Central memory CD8-positive, alpha-beta T cell (primary cell): ENCODE measurements at regions not wholly inside any gene's neighbourhood (a gene's known extent, or its start where the extent isn't known, plus 50 kb on each side); places are given as distances from the start of the nearest gene placed in this dataset.

Experiments
- ATAC-seq: fragments of 150-1000 bp; cut with Tn5 transposase; replicated peaks from 2 replicates; pipeline ENCODE4 v1.10.0; 2022; ENCODE audit warnings: mild to moderate bottlenecking, moderate FRiP score, moderate number of reproducible peaks; ENCODE audit not compliant: poor library complexity, severe bottlenecking; ENCODE audit errors: extremely low read depth
- DNase-seq, 2 donors: peaks; one replicate each; pipeline ENCODE4 v3.0.0; 2021; ENCODE audit warnings: low spot score in 2 of 2
- H3K27ac Mint-ChIP-seq: one replicate; pipeline ENCODE4 v1.8.0; 2022; ENCODE audit warnings: low read depth, mild to moderate bottlenecking, moderate library complexity, mixed read lengths
- H3K27me3 Mint-ChIP-seq: one replicate; pipeline ENCODE4 v1.8.0; 2022; ENCODE audit warnings: mixed read lengths
- H3K36me3 Mint-ChIP-seq: one replicate; pipeline ENCODE4 v1.8.0; 2022; ENCODE audit warnings: mild to moderate bottlenecking, moderate library complexity, mixed read lengths; ENCODE audit not compliant: insufficient read depth
- H3K4me1 Mint-ChIP-seq: one replicate; pipeline ENCODE4 v1.8.0; 2022; ENCODE audit warnings: mixed read lengths
- H3K4me3 Mint-ChIP-seq: one replicate; pipeline ENCODE4 v1.8.0; 2022; ENCODE audit warnings: mild to moderate bottlenecking, moderate library complexity, mixed read lengths
- H3K9me3 Mint-ChIP-seq: one replicate; pipeline ENCODE4 v1.8.0; 2022; ENCODE audit warnings: mixed read lengths

DNA sequence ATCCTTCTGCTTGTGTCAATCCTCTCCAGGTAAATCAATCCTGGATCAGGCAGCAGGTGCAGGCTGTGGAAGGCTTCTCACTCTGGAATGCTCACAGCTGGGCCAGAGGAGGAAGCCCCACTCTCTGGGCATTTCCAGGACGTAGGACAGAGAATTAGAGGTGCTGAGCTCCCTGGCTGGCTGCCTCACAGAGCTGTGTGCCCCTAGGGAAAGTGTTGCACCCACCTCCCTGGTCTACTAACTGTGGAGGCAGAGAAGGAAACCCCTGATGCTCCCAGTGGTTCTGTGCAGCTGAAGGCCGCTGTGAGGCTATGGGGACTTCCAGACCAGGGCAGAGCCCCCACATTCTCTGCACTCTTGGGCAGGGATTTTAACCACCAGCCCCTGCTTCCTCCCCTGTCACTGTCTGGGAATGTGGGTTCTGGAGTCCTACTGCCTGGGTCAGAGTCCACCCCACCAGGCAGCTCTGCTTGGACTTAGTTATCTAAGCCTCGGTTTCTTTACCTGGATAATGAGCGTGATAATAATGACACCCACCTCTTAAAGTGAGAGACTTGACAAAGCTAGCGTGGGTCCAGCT lies 73.5 kb upstream of the EEPD1 start:
- Mint-ChIP-seq H3K4me3 (no peak overlapping the region), H3K27ac (no peak overlapping the region), H3K27me3 (peaks cover 26% of the 10 kb centered on the region), H3K9me3 (no peaks in the 10 kb centered on the region), H3K4me1 (no peaks in the 10 kb centered on the region), H3K36me3 (no peaks in the 10 kb centered on the region)
- ATAC-seq = no peak
- no peak for DNase-seq

DNA sequence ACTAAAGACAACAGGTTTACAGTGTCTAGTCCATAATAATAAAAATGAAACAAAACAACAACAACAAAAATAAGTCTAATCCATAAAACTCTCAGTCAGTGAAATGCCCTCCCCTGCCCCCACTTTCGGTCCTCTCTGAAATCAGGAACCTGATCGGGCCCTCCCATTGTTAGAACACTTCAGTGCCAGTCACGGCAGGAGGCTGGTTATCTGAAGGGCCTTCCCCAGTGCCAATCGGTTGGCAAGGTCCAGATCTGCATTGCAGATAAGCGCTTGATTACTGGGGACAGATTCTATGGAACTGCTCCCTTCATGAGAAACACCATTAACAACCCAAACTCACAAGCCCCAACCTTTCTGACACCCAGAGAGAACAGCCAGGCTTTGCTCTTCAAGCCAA lies 72.2 kb upstream of the EEPD1 start:
- Mint-ChIP-seq H3K27ac (no peak overlapping the region), H3K4me1 (no peaks in the 10 kb centered on the region), H3K27me3 (peaks cover 18% of the 10 kb centered on the region), H3K4me3 (no peak overlapping the region), H3K36me3 (no peaks in the 10 kb centered on the region), H3K9me3 (no peaks in the 10 kb centered on the region)
- ATAC-seq (no peak), DNase-seq (no peak)

DNA sequence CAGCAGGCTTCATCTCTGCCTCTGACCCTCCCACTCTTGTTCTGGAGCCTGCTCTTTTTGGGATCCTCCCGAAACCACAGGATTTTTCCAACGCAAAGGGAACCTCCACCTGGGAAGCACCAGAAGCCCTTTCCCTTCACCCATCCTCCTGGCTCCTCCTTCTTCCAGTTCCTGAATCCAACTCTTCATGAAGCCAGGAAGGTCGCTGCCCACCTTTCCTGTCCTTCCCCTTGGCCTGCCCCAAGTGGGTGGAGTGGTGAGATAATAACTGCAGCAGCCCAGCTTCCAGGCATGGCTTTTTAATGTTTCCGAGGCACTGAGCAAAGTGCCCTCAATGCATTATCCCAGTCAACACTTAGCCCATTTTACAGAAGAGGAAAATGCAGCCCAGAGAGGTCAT lies 70.8 kb upstream of the EEPD1 start:
- no peaks in the 10 kb centered on the region for H3K9me3 Mint-ChIP-seq
- H3K4me1 Mint-ChIP-seq = no peaks in the 10 kb centered on the region
- H3K4me3 Mint-ChIP-seq = no peak overlapping the region
- no peak for ATAC-seq
- no peak for DNase-seq
- no peaks in the 10 kb centered on the region for H3K36me3 Mint-ChIP-seq
- H3K27me3 Mint-ChIP-seq = peaks cover 18% of the 10 kb centered on the region
- no peak overlapping the region for H3K27ac Mint-ChIP-seq

DNA sequence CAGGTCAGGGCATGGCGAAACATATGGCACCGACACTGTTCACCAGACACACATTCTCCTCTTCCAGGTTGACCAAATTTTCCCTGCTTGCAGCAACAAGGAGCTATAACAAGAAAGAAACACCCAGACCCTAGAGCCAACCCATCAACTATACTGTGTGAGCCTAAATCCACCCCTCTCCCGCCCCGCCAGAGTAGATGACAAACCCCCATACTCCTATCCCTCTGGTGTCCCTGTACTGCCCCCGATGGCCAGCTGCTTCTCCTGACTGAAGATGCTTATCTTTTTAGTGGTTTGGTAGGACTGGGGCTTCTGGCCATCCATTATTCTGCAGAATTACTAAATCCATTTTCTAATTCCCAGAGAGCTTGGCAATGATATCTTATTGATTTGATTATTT lies 70.1 kb upstream of the EEPD1 start:
- no peak for ATAC-seq
- no peaks in the 10 kb centered on the region for H3K4me1 Mint-ChIP-seq

DNA sequence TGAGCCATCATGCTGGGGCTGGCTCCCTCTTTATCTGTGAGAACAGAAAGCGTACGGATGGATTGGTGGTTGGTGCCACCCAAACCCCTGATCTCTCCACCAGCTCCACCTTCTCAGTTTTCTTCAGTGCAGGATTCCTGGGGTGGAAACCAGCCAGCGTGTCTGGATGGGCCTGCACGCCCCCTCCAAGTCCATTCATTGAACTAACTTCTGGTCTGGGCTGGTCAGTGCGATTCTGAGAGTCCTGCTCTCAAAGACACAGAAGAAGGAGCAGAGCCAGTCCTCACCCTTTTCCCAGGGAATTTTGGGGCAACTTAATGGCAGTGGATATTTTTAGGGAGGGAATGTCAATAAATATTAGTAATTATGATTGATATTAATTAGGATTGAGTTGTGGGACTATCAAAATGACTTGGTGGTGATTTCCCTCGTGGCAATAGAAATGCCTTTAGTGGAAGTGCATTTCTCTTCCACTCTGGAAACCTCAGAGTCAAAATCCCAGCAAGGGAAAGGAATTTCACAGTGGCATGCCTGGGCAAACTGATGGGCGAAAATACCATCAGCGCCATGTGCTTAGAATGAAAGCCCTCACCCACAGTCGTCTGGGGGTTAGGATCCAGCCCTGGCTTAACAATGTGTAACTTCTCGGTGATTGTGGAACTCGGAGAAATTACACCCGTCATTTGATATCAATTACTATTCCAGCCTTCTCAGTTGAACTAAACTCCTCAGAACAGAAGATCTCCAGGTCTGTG lies 69.3 kb upstream of the EEPD1 start:
- Mint-ChIP-seq H3K27me3 (peaks cover 18% of the 10 kb centered on the region), H3K4me1 (no peaks in the 10 kb centered on the region), H3K4me3 (no peak overlapping the region), H3K27ac (no peak overlapping the region), H3K36me3 (no peaks in the 10 kb centered on the region), H3K9me3 (no peaks in the 10 kb centered on the region)
- ATAC-seq (no peak), DNase-seq (no peak)

More for the DNA sequence above, 70.1 kb upstream of the EEPD1 start:
- Mint-ChIP-seq H3K36me3 (no peaks in the 10 kb centered on the region), H3K4me3 (no peak overlapping the region), H3K9me3 (no peaks in the 10 kb centered on the region), H3K27ac (no peak overlapping the region), H3K27me3 (peaks cover 18% of the 10 kb centered on the region)
- DNase-seq = no peak

DNA sequence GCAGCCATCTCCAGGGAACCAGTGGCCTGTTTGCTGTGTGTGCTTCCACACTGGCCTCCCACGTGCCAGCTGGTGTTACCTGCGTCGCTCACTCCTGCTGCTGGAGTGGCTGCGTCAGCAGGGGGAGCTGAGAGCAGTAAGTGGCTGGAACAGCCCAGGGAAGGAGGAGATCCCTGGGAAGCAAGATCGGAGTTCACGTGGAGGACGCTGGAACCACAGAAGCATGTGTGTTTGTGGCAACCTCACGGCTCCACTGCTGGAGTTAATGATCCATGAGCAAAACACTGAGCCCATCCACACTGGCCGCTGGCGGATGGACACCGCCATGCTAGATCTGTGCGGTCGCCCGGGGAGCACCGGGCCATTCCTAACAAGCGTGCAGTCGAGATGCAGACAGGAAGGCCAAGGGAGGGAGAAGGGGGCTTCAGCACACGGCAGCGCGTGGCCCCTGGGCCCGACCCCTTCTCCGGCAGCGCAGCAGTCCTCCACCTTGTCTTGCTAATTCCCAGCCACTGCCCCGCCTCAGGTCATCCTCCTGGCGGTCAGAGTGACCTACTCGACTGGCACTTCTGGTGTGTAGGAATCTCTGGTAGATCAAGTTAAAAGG lies 68.5 kb upstream of the EEPD1 start:
- Mint-ChIP-seq H3K27me3 (peaks cover 18% of the 10 kb centered on the region), H3K4me1 (no peaks in the 10 kb centered on the region), H3K4me3 (no peak overlapping the region), H3K36me3 (no peaks in the 10 kb centered on the region), H3K27ac (no peak overlapping the region), H3K9me3 (no peaks in the 10 kb centered on the region)
- ATAC-seq (no peak), DNase-seq (no peak)

DNA sequence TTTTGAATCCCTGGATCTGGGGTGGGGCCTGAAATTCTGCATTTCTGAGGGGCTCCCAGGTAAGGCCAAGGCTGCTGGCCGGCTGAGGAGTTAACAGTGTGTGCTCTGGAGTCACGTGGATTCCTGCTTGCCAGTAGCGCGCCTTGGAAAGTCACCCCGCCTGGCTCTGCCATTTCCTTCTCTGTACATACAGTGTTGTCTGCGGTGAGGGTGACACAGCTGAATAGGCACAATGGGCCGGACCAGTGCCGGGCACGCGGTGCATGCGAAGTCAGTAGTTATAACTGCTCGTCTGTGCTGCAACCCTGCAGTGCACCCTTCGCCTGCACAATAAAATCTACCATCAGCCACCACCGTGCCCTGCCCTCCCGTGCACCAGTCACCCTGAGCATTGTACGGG lies 68.0 kb upstream of the EEPD1 start:
- H3K4me1 Mint-ChIP-seq = no peaks in the 10 kb centered on the region
- no peaks in the 10 kb centered on the region for H3K9me3 Mint-ChIP-seq
- no peak overlapping the region for H3K27ac Mint-ChIP-seq
- no peak for ATAC-seq
- H3K36me3 Mint-ChIP-seq = no peaks in the 10 kb centered on the region
- DNase-seq = no peak
- peaks cover 18% of the 10 kb centered on the region for H3K27me3 Mint-ChIP-seq
- no peak overlapping the region for H3K4me3 Mint-ChIP-seq

DNA sequence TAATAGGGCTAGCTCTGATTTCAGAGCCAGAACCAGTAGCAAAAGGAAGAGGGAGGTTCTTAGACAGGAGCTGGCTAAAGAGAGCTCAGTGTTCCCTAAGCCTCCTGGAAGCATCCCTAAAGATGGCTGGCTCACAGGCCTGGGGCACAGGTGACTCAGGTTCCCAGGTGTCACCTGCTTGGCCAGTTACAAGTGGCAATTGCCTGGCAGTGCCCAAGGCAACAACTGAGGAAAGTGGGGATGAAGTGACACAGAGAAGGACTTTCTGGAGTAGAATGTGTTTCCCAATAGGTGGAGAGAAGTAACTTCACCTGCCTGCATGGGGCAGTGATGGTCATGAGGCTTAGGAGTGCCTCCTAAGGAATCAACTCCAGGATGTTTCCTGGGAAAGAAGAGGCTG lies 66.5 kb upstream of the EEPD1 start:
- no peak overlapping the region for H3K27ac Mint-ChIP-seq
- DNase-seq = no peak
- no peak overlapping the region for H3K4me3 Mint-ChIP-seq
- H3K4me1 Mint-ChIP-seq = no peaks in the 10 kb centered on the region
- no peak for ATAC-seq
- H3K36me3 Mint-ChIP-seq = peaks cover 3% of the 10 kb centered on the region
- H3K27me3 Mint-ChIP-seq = peaks cover 18% of the 10 kb centered on the region
- H3K9me3 Mint-ChIP-seq = no peaks in the 10 kb centered on the region

DNA sequence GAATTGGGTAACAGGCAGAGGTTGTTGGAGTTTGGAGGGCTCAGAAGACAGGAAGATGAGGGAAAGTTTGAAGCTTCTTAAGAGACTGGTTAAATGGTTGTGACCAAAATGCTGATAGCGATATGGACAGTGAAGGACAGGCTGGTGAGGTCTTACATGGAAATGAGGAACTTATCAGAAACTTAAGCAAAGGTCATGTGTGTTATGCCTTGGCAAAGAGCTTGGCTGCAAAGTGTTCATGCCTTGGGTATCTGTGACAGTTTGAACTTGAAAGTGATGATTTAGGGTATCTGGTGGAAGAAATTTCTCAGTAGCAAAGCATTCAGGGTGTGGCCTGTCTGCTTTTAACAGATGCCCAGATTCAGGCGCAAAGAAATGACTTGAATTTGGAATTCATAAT lies 64.5 kb upstream of the EEPD1 start:
- Mint-ChIP-seq H3K9me3 (no peaks in the 10 kb centered on the region), H3K36me3 (peaks cover 3% of the 10 kb centered on the region), H3K4me3 (no peak overlapping the region), H3K27me3 (no peaks in the 10 kb centered on the region), H3K27ac (no peak overlapping the region), H3K4me1 (no peaks in the 10 kb centered on the region)
- DNase-seq (no peak), ATAC-seq (no peak)

DNA sequence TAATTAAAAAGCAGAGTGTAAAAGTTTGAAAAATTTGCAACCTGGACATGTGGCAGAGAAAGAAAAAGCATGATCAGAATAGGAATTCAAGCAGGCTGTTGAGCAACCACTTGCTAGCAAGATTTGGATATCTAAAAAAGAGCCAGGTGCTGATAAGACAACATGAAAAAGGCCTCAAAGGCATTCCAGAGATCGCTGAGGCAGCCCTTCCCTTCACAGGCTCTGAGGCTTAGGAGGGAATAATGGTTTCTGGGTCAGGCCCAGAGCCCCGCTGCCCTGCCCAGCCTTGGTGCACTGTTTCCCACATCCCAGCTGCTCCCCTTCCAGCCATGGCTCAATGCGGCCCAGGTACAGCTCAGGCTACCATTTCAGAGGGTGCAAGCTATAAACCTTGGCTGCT lies 64.1 kb upstream of the EEPD1 start:
- H3K27ac Mint-ChIP-seq = no peak overlapping the region
- H3K4me1 Mint-ChIP-seq = no peaks in the 10 kb centered on the region
- no peak overlapping the region for H3K4me3 Mint-ChIP-seq
- H3K36me3 Mint-ChIP-seq = peaks cover 3% of the 10 kb centered on the region
- DNase-seq (no peak), ATAC-seq (no peak)
- no peaks in the 10 kb centered on the region for H3K9me3 Mint-ChIP-seq
- no peaks in the 10 kb centered on the region for H3K27me3 Mint-ChIP-seq

DNA sequence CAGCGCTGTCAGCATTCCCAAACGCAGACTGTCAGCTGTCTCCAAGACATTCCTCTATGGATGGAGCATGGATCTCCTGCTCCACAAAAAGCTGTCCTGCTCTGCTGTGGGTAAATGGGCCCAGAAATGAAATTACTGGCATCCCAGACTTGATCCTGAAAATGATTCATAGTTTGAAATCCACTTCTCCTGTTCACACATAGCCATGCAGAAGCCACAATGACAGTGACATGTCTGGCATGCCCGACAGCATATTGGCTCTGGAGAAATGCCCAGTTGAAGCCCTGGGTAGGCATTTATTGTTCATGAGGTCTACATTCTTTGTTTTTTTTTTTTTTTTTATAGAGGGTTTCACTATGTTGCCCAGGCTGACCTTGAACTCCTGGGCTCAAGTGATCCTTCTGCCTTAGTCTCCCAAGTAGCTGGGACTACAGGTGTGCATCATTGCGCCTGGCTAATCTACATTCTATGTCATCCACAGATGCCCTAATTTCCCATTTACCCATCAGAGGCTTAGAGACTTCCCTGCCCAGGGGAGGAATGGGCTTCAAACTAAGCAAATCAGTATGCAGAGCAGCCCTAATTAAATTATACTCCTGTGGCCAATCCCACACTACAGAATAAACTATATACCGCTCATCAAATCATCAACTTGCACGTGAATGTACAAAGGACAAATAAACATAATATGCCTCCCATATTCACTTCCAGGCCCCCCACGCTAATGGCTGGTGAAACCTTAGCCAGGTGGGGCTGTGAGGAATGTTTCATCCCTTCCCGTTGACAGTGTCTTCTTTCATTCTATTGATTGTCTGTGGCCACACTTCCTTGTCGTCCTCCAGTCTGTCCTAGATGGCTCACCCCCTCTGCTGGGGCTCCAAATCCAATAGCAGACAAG lies 61.8 kb upstream of the EEPD1 start:
- no peak overlapping the region for H3K27ac Mint-ChIP-seq
- H3K27me3 Mint-ChIP-seq = no peaks in the 10 kb centered on the region
- H3K9me3 Mint-ChIP-seq = no peaks in the 10 kb centered on the region
- ATAC-seq (no peak), DNase-seq (no peak)
- H3K36me3 Mint-ChIP-seq = peaks cover 3% of the 10 kb centered on the region
- H3K4me3 Mint-ChIP-seq = no peak overlapping the region
- no peaks in the 10 kb centered on the region for H3K4me1 Mint-ChIP-seq

DNA sequence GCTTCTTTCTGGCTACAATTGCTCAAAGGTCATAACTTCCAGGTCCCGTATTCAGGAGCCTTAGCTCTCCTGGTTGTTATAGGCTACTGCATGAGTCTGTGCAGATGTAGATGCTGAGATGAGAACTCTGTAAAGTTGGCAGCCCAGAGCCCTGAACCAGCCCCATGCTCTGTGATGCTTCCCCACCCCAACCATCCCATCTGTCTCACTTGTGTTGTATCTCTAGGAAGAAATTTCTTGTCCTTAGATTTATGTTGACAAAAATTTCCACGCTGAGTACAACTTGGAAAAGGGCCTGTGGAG lies 61.2 kb upstream of the EEPD1 start:
- H3K27ac Mint-ChIP-seq = no peak overlapping the region
- H3K4me3 Mint-ChIP-seq = no peak overlapping the region
- no peaks in the 10 kb centered on the region for H3K27me3 Mint-ChIP-seq
- no peaks in the 10 kb centered on the region for H3K4me1 Mint-ChIP-seq
- H3K9me3 Mint-ChIP-seq = no peaks in the 10 kb centered on the region
- H3K36me3 Mint-ChIP-seq = peaks cover 3% of the 10 kb centered on the region
- no peak for ATAC-seq
- DNase-seq = no peak
